Osteocyte (in vitro differentiated cells): ENCODE measurements at regions not wholly inside any gene's neighbourhood (a gene's known extent, or its start where the extent isn't known, plus 50 kb on each side); places are given as distances from the start of the nearest gene placed in this dataset.

Source experiments
- DNase-seq: peaks from one replicate; pipeline ENCODE4 v3.0.0; 2021; ENCODE audit warnings: mixed read lengths; ENCODE audit not compliant: unreplicated experiment; ENCODE audit errors: extremely low spot score
- H3K27ac Mint-ChIP-seq: one replicate; pipeline ENCODE4 v1.8.0; 2021; ENCODE audit warnings: mild to moderate bottlenecking, mixed read lengths; ENCODE audit not compliant: unreplicated experiment
- H3K27me3 Mint-ChIP-seq: one replicate; pipeline ENCODE4 v1.8.0; 2021; ENCODE audit warnings: mixed read lengths; ENCODE audit not compliant: unreplicated experiment
- H3K36me3 Mint-ChIP-seq: one replicate; pipeline ENCODE4 v1.8.0; 2021; ENCODE audit warnings: mixed read lengths; ENCODE audit not compliant: unreplicated experiment
- H3K4me1 Mint-ChIP-seq: one replicate; pipeline ENCODE4 v1.8.0; 2021; ENCODE audit warnings: mixed read lengths; ENCODE audit not compliant: unreplicated experiment
- H3K4me3 Mint-ChIP-seq: one replicate; pipeline ENCODE4 v1.8.0; 2021; ENCODE audit warnings: mild to moderate bottlenecking, moderate library complexity, mixed read lengths; ENCODE audit not compliant: unreplicated experiment
- H3K9me3 Mint-ChIP-seq: one replicate; pipeline ENCODE4 v1.8.0; 2021; ENCODE audit warnings: mixed read lengths; ENCODE audit not compliant: unreplicated experiment
- CTCF ChIP-seq: fragments of 200-600 bp; sonication (generic); IDR thresholded peaks from 2 replicates; pipeline ENCODE4 v1.5.0; 2021; ENCODE audit warnings: antibody characterized with exemption, mild to moderate bottlenecking, moderate library complexity

GRCh38 chr10:59562126-59562525 lies 147.5 kb downstream of the SLC16A9 start:
- Mint-ChIP-seq H3K27me3 (peaks cover 33% of the 10 kb centered on the region), H3K4me1 (no peaks in the 10 kb centered on the region), H3K9me3 (no peaks in the 10 kb centered on the region), H3K27ac (no peak overlapping the region), H3K36me3 (no peaks in the 10 kb centered on the region), H3K4me3 (no peak overlapping the region)
- DNase-seq = no peak
- TF ChIP-seq CTCF = no peak

DNA sequence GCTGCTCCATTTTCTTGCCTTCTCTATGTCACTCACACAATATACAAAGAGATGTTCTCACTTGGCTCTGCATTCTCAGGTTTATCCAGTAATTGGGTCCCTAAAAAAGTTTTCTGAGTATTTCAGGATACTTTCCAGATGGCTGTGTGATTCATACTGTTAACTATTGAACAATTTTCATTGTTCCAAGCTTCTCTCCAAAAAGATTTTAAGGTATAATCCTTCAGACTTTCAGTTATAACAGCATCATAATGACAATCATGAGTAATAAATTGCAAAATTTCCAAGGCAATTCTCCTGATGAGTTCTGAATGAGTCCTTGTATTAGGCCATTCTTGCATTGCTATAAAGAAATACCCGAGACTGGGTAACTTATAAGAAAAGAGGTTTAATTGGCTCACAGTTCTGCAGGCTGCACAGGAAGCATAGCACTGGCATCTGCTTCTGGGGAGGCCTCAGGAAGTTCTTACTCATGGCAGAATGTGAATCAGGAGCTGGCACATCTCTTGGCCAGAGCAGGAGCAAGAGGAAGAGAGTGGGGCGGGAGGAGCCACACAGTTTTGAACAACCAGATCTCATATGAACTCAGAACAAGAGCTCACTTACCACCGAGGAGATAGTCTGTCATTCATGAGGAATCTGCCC lies 148.1 kb downstream of the SLC16A9 start:
- no peak overlapping the region for H3K4me3 Mint-ChIP-seq
- no peaks in the 10 kb centered on the region for H3K9me3 Mint-ChIP-seq
- DNase-seq = no peak
- no peak overlapping the region for H3K27ac Mint-ChIP-seq
- peaks cover 33% of the 10 kb centered on the region for H3K27me3 Mint-ChIP-seq
- H3K4me1 Mint-ChIP-seq = no peaks in the 10 kb centered on the region
- no peak for TF ChIP-seq CTCF
- H3K36me3 Mint-ChIP-seq = no peaks in the 10 kb centered on the region

DNA sequence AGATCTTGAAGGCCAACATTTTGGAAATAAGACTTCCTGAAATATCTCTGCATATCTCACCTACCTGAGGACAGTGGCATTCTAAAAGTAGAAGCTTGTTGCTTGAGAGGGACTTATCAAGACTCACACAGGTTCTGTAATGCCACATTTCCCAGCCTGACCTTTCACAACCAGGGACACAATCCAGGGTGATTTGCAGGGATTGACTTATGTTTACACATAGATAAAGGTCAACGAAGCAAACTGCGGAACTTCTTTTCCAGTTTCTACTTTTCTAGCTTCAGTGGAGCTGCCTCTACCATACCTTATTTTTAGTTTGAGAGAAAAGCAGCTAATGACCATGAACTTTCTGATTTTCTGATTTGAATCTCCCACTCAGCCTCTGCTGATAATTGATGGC lies 148.7 kb downstream of the SLC16A9 start:
- Mint-ChIP-seq H3K27me3 (peaks cover 31% of the 10 kb centered on the region), H3K4me1 (no peaks in the 10 kb centered on the region), H3K36me3 (no peaks in the 10 kb centered on the region), H3K27ac (no peak overlapping the region), H3K4me3 (no peak overlapping the region), H3K9me3 (no peaks in the 10 kb centered on the region)
- no peak for DNase-seq
- TF ChIP-seq CTCF = no peak

DNA sequence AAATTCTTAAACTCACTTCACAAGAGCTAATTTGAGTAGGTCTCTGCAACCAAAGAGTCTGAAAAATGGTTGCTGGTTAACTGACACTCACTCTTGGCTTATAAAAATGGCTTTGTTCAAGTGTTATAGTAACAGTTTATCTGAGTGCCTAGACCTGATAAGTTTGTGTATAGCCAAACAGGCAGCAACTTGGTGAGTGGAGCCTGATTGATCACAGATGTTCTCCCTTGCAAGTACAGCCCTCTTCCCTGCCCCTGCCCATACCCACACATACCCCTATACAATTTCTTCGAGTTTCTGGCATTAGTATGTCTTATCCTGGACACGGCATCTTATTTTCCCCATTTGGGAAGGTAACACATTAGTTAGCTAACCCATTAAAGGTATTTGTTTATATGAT lies 149.5 kb downstream of the SLC16A9 start:
- Mint-ChIP-seq H3K27ac (no peak overlapping the region), H3K9me3 (no peaks in the 10 kb centered on the region)

DNA sequence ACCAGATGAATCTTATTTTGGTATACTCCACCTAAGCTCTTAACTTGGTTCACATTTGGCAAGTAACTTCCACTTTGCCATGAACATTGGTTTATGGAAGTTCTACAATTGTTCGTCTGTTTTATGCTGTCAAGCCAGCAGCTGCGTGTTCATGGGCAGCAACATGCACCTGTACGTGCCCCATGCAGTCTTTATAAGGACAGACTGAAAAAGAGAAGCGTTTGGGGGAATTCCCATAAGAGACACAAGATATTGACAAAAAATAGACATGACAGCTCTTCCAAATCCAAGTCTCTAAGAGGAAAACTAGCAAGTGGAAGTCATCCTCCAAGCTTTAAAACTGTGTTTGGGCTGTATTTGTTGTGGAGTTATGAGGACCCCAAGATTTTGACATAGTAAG lies 151.6 kb downstream of the SLC16A9 start:
- no peak for TF ChIP-seq CTCF
- no peaks in the 10 kb centered on the region for H3K36me3 Mint-ChIP-seq
- peaks cover 40% of the 10 kb centered on the region for H3K27me3 Mint-ChIP-seq
- no peak for DNase-seq
- H3K9me3 Mint-ChIP-seq = no peaks in the 10 kb centered on the region
- H3K4me3 Mint-ChIP-seq = no peak overlapping the region
- H3K4me1 Mint-ChIP-seq = no peaks in the 10 kb centered on the region
- H3K27ac Mint-ChIP-seq = no peak overlapping the region

More for the DNA sequence above, 149.5 kb downstream of the SLC16A9 start:
- Mint-ChIP-seq H3K36me3 (no peaks in the 10 kb centered on the region), H3K27me3 (peaks cover 33% of the 10 kb centered on the region), H3K4me1 (no peaks in the 10 kb centered on the region), H3K4me3 (no peak overlapping the region)
- no peak for TF ChIP-seq CTCF
- no peak for DNase-seq
